OCI-LY3 (cell line): ENCODE measurements at regions not wholly inside any gene's neighbourhood (a gene's known extent, or its start where the extent isn't known, plus 50 kb on each side); places are given as distances from the start of the nearest gene placed in this dataset.

ENCODE experiments used
- CTCF ChIP-seq: fragments of 200-600, 300-600 bp; sonication (generic); IDR thresholded peaks from 2 replicates; pipeline ENCODE4 v1.5.1; 2014; ENCODE audit warnings: antibody characterized with exemption, low read length, low read depth
- EZH2phosphoT487 ChIP-seq: fragments of 200-600 bp; shearing (Covaris generic); IDR thresholded peaks from 2 replicates; pipeline ENCODE4 v1.6.1; 2018; ENCODE audit warnings: antibody characterized with exemption, mixed run types, low read depth

GRCh38 chr12:43098071-43098470, 453.9 kb downstream of the ADAMTS20 start:
- TF ChIP-seq CTCF (no peak), EZH2phosphoT487 (no peak)
